Thyroid gland (tissue), 4 donors: ENCODE measurements at regions not wholly inside any gene's neighbourhood (a gene's known extent, or its start where the extent isn't known, plus 50 kb on each side); places are given as distances from the start of the nearest gene placed in this dataset.

ENCODE experiments used
- POLR2A ChIP-seq, 2 donors: fragments of 450-650 bp; IDR thresholded peaks; one replicate each; pipeline ENCODE4 v1.6.1; 2017; ENCODE audit warnings: antibody characterized with exemption in 2 of 2, mild to moderate bottlenecking in 2 of 2, moderate library complexity in 1 of 2
- TF ChIP-seq, protein P1 (sequence below), 6 experiments: fragments of 200-600 bp in 3 of 6; fragments of 450-650 bp in 3 of 6; sonication (generic) in 3 of 6; IDR thresholded peaks; one replicate each; pipeline ENCODE4 v1.5.1; 2016 to 2019; ENCODE audit warnings: antibody characterized with exemption in 6 of 6, mild to moderate bottlenecking in 2 of 6, inconsistent platforms in 1 of 6, moderate library complexity in 1 of 6

DNA sequence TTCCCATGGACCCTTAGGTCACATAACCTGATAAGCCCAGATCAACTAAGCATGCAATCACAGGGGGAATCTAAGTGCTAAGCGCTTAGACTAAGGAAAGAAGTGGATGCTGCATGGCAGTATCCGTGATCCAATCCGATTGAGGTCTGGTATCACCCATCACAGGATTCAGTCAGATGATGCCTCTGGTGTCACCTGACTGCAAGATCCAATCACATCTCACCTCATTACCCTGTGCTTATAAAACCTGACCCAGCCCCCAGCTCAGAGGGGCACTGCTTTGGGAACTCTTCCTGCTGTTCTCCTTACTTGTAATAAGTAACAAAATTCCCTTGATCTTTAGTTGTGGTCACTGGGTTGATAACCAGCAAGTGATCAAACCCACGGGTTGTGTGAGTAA is 84.7 kb upstream of the TMEM168 start:
- TF ChIP-seq, protein P1, sequence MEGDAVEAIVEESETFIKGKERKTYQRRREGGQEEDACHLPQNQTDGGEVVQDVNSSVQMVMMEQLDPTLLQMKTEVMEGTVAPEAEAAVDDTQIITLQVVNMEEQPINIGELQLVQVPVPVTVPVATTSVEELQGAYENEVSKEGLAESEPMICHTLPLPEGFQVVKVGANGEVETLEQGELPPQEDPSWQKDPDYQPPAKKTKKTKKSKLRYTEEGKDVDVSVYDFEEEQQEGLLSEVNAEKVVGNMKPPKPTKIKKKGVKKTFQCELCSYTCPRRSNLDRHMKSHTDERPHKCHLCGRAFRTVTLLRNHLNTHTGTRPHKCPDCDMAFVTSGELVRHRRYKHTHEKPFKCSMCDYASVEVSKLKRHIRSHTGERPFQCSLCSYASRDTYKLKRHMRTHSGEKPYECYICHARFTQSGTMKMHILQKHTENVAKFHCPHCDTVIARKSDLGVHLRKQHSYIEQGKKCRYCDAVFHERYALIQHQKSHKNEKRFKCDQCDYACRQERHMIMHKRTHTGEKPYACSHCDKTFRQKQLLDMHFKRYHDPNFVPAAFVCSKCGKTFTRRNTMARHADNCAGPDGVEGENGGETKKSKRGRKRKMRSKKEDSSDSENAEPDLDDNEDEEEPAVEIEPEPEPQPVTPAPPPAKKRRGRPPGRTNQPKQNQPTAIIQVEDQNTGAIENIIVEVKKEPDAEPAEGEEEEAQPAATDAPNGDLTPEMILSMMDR (IDR thresholded peaks at IDR 0.05) = no peak
- no peak for TF ChIP-seq POLR2A (IDR thresholded peaks at IDR 0.05)
